ENCODE measurements at regions not wholly inside any gene's neighbourhood (a gene's known extent, or its start where the extent isn't known, plus 50 kb on each side); places are given as distances from the start of the nearest gene placed in this dataset.

- no peak overlapping the region for H3K4me3 ChIP-seq (ENCODE audit: low read depth, low read length)
- TF ChIP-seq, protein P1, sequence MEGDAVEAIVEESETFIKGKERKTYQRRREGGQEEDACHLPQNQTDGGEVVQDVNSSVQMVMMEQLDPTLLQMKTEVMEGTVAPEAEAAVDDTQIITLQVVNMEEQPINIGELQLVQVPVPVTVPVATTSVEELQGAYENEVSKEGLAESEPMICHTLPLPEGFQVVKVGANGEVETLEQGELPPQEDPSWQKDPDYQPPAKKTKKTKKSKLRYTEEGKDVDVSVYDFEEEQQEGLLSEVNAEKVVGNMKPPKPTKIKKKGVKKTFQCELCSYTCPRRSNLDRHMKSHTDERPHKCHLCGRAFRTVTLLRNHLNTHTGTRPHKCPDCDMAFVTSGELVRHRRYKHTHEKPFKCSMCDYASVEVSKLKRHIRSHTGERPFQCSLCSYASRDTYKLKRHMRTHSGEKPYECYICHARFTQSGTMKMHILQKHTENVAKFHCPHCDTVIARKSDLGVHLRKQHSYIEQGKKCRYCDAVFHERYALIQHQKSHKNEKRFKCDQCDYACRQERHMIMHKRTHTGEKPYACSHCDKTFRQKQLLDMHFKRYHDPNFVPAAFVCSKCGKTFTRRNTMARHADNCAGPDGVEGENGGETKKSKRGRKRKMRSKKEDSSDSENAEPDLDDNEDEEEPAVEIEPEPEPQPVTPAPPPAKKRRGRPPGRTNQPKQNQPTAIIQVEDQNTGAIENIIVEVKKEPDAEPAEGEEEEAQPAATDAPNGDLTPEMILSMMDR (IDR thresholded peaks at IDR 0.05; ENCODE audit: insufficient read depth, low read length, missing control alignments): no peak
- ChIA-PET CTCF (no interaction called here), POLR2A (no interaction called here)
- no peak for DNase-seq (ENCODE audit: low read depth, low spot score)
Observed at GRCh38 chr2:5330961-5331360, 361.2 kb upstream of the SOX11 start.

GRCh38 chr2:5332925-5333324 lies 359.3 kb upstream of the SOX11 start:
- DNase-seq (ENCODE audit: low read depth, low spot score): no peak
- H3K4me3 ChIP-seq (ENCODE audit: low read depth, low read length): no peak overlapping the region
- POLR2A ChIA-PET: no interaction called here
- CTCF ChIA-PET: no interaction called here
- TF ChIP-seq, protein P1 (IDR thresholded peaks at IDR 0.05; ENCODE audit: insufficient read depth, low read length, missing control alignments): no peak

- CTCF ChIA-PET: interaction anchor here (0.8 kb wide), 1 partner anchor 24 kb away, joined by 3 read pairs; no protein-coding TSS in a partner anchor
- POLR2A ChIA-PET: no interaction called here
- DNase-seq (ENCODE audit: low read depth, low spot score): no peak
- TF ChIP-seq, protein P1 (IDR thresholded peaks at IDR 0.05; ENCODE audit: insufficient read depth, low read length, missing control alignments): no peak
- H3K4me3 ChIP-seq (ENCODE audit: low read depth, low read length): no peak overlapping the region
Observed at GRCh38 chr2:5339473-5339872, 352.7 kb upstream of the SOX11 start.

DNA sequence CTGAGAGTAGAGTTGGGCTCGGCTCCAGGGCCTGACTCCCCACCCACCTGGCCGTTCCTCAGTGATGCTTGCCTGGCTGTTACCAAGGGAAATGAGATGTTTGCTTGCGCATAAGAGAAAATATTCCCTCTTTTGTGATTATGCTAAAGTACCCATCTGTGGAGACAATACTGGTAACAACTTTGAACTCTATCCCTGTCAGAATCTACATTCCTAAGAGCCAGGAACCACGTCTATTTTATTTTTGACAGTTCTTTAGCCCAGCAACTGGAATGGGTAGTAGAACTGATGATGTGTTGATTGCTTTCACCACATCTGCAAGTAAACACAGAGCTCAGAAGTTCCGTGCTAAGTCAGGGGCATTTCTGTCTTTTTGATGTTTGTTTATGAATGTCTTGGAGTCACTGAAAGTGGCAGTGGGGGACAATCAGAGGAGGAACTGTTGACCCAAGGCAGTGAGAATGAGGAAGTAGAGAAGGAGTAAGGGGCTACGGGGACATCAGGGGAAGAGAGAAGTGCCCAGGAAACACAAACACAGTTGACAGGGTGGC lies 348.3 kb upstream of the SOX11 start:
- POLR2A ChIA-PET: no interaction called here
- TF ChIP-seq, protein P1 (IDR thresholded peaks at IDR 0.05; ENCODE audit: insufficient read depth, low read length, missing control alignments): no peak
- H3K4me3 ChIP-seq (ENCODE audit: low read depth, low read length): no peak overlapping the region
- CTCF ChIA-PET: no interaction called here
- no peak for DNase-seq (ENCODE audit: low read depth, low spot score)

DNA sequence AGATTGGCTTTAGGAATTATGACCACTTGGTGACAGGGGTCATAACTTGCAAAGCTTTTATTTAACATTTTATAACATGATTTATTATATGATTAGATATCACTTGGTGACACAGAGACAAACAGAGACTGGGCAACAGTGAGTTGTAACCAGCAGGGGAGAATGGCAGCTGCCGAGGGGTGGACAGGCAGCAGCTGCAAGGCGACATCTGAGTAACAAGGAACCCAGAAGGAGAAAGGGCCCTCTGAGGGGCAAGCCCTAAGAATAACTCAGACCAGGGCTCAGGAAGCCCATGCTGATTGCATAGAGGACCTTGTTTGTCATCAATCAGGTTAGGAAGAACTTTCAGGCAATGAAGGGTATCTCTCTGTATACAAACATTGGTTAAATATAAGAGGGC lies 339.9 kb upstream of the SOX11 start:
- CTCF ChIA-PET: no interaction called here
- DNase-seq (ENCODE audit: low read depth, low spot score): no peak
- TF ChIP-seq, protein P1 (IDR thresholded peaks at IDR 0.05; ENCODE audit: insufficient read depth, low read length, missing control alignments): no peak
- no peak overlapping the region for H3K4me3 ChIP-seq (ENCODE audit: low read depth, low read length)
- POLR2A ChIA-PET: no interaction called here

- ChIA-PET POLR2A (no interaction called here), CTCF (no interaction called here)
- H3K4me3 ChIP-seq (ENCODE audit: low read depth, low read length): no peak overlapping the region
- TF ChIP-seq, protein P1 (IDR thresholded peaks at IDR 0.05; ENCODE audit: insufficient read depth, low read length, missing control alignments): no peak
- DNase-seq (ENCODE audit: low read depth, low spot score): no peak
Observed at GRCh38 chr2:5353565-5353964, 338.6 kb upstream of the SOX11 start.

All from AG04449 (cell line).